ENCODE measurements at regions not wholly inside any gene's neighbourhood (a gene's known extent, or its start where the extent isn't known, plus 50 kb on each side); places are given as distances from the start of the nearest gene placed in this dataset.
A peak's percentile ranks its signal among the peaks of the same experiment; 100 is the strongest.
"Not testable (repeated sequence)": the region's sequence is repeated elsewhere in the genome, so short reads cannot be mapped to it uniquely, and the experiment has no call there.

- no peak for TF ChIP-seq CTCF (IDR thresholded peaks at IDR 0.05)
- H3K36me3 Mint-ChIP-seq (ENCODE audit: low read depth) = peaks cover 18% of the 10 kb centered on the region
- H3K4me3 Mint-ChIP-seq = no peak overlapping the region
- no peaks in the 10 kb centered on the region for H3K4me1 Mint-ChIP-seq (ENCODE audit: low read depth)
- DNase-seq = no peak
- H3K9me3 Mint-ChIP-seq = peaks cover 5% of the 10 kb centered on the region; the same call in 1 of the 2 replicates
- H3K27ac Mint-ChIP-seq = no peak overlapping the region
- H3K27me3 Mint-ChIP-seq (ENCODE audit: insufficient read depth) = no peaks in the 10 kb centered on the region
Measured at GRCh38 chr1:65577278-65577677, 156.8 kb downstream of the LEPR start.

GRCh38 chr1:65577982-65578381 is 157.5 kb downstream of the LEPR start:
- H3K27ac Mint-ChIP-seq; H3K4me1 Mint-ChIP-seq (ENCODE audit: low read depth); DNase-seq; H3K27me3 Mint-ChIP-seq (ENCODE audit: insufficient read depth); H3K9me3 Mint-ChIP-seq; H3K4me3 Mint-ChIP-seq: not testable (repeated sequence)
- H3K36me3 Mint-ChIP-seq (ENCODE audit: low read depth) = peaks cover 18% of the 10 kb centered on the region

GRCh38 chr1:65581119-65581518 is 160.7 kb downstream of the LEPR start:
- peak; percentile 15 for DNase-seq
- peak; percentile 59 for TF ChIP-seq CTCF (IDR thresholded peaks at IDR 0.05)
- no peak overlapping the region for H3K4me3 Mint-ChIP-seq
- no peak overlapping the region for H3K27ac Mint-ChIP-seq
- no peaks in the 10 kb centered on the region for H3K4me1 Mint-ChIP-seq (ENCODE audit: low read depth)
- H3K36me3 Mint-ChIP-seq (ENCODE audit: low read depth) = peaks cover 25% of the 10 kb centered on the region
- H3K9me3 Mint-ChIP-seq = peaks cover 5% of the 10 kb centered on the region; the same call in 1 of the 2 replicates
- H3K27me3 Mint-ChIP-seq (ENCODE audit: insufficient read depth) = no peaks in the 10 kb centered on the region

- DNase-seq = no peak
- Mint-ChIP-seq H3K4me3 (no peak overlapping the region), H3K9me3 (no peaks in the 10 kb centered on the region), H3K36me3 (ENCODE audit: low read depth) (peaks cover 7% of the 10 kb centered on the region), H3K4me1 (ENCODE audit: low read depth) (no peaks in the 10 kb centered on the region), H3K27me3 (ENCODE audit: insufficient read depth) (no peaks in the 10 kb centered on the region), H3K27ac (no peak overlapping the region)
- TF ChIP-seq CTCF (IDR thresholded peaks at IDR 0.05) = no peak
Measured at GRCh38 chr1:65584399-65584798, 163.9 kb downstream of the LEPR start.

GRCh38 chr1:65590279-65590678 is 169.8 kb downstream of the LEPR start:
- no peaks in the 10 kb centered on the region for H3K4me1 Mint-ChIP-seq (ENCODE audit: low read depth)
- TF ChIP-seq CTCF (IDR thresholded peaks at IDR 0.05) = no peak
- DNase-seq = no peak
- no peaks in the 10 kb centered on the region for H3K9me3 Mint-ChIP-seq
- H3K27me3 Mint-ChIP-seq (ENCODE audit: insufficient read depth) = no peaks in the 10 kb centered on the region
- H3K4me3 Mint-ChIP-seq = no peak overlapping the region
- no peak overlapping the region for H3K27ac Mint-ChIP-seq
- no peaks in the 10 kb centered on the region for H3K36me3 Mint-ChIP-seq (ENCODE audit: low read depth)

- DNase-seq = no peak
- H3K9me3 Mint-ChIP-seq = no peaks in the 10 kb centered on the region
- no peaks in the 10 kb centered on the region for H3K36me3 Mint-ChIP-seq (ENCODE audit: low read depth)
- H3K4me3 Mint-ChIP-seq = no peak overlapping the region
- H3K27me3 Mint-ChIP-seq (ENCODE audit: insufficient read depth) = no peaks in the 10 kb centered on the region
- H3K27ac Mint-ChIP-seq = no peak overlapping the region
- no peak for TF ChIP-seq CTCF (IDR thresholded peaks at IDR 0.05)
- H3K4me1 Mint-ChIP-seq (ENCODE audit: low read depth) = no peaks in the 10 kb centered on the region
Measured at GRCh38 chr1:65593516-65593915, 173.0 kb downstream of the LEPR start.
